Hepatic stellate cell (primary cell): ENCODE measurements at regions not wholly inside any gene's neighbourhood (a gene's known extent, or its start where the extent isn't known, plus 50 kb on each side); places are given as distances from the start of the nearest gene placed in this dataset.
"Not testable (repeated sequence)": the region's sequence is repeated elsewhere in the genome, so short reads cannot be mapped to it uniquely, and the experiment has no call there.

ENCODE experiments used
- DNase-seq: peaks from one replicate; pipeline ENCODE4 v3.0.0; 2011; ENCODE audit warnings: low spot score

DNA sequence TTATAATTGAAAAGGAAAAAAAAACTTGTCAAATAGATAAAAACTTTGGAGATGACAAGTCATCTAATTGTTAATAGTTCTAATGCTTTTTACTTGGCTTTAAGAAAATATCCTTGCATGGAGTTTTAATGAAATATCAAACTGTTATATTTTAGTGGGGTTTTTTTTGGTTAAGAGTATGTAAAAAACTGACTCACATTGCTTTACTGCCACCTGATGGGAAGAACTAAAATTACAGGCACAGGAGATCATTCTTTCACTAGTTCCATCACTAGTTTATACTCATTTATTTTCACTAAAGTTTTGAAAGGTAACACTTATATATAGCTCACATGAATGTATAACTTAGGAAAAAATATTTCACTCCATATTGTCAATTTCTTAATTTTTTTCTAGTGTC lies 309.1 kb downstream of the LMBRD1 start:
- DNase-seq, result no peak

DNA sequence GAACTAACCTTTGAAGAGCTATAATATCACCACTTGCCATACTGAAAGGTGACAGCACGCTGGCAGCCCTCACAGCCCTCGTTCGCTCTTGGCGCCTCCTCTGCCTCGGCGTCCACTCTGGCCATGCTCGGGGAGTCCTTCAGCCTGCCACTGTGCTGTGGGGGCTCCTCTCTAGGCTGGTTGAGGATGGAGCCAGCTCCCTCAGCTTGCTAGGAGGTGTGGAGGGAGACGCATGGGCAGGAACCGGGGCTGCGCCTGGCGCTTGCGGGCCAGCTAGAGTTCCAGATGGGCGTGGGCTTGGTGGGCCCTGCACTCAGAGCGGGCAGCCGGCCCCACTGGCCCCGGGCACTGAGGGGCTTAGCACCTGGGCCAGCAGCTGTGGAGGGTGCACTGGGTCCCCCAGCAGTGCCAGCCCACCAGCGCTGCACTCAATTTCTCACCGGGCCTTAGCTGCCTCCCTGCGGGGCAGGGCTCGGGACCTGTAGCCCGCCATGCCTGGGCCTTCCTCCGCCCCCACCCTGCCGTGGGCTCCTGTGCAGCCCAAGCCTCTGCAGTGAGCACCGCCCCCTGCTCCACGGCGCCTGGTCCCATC lies 329.7 kb downstream of the LMBRD1 start:
- no peak for DNase-seq

DNA sequence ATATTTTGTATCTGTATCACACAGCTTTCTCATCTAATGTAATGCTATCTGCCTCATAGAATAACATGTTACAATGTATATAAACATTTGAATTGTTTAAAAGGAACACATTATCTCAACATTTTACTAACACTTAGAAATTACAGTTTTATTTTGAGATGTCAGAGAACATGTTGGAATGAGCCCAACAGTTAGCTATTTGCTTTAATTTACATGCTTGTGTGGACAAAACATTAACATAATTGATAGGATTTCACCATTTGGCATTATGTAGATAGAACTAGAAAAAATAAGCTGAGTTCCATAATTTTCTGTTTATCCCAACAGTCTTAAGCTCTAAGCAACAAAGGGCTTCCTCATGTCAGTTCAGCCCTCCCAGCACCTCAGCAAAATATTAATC lies 330.9 kb downstream of the LMBRD1 start:
- no peak for DNase-seq

DNA sequence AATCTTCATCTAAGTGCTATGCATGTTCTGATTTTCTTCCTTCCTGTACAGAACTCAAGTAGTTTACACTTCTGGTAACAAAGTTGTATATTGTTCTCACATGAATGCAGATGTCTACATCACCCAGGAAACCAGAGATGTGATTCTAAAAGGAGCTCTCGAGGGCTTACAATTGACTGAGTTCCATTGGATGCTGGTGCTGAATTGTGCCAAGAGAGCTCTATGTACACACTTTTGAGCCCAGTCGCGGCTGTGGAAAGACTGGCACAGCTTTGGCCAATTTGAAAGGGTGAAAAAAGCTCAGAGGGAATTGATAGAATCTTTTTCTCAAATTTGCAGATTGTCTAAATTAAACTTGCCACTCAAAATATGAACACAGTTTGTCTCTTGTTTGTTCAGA lies 340.7 kb downstream of the LMBRD1 start:
- no peak for DNase-seq

DNA sequence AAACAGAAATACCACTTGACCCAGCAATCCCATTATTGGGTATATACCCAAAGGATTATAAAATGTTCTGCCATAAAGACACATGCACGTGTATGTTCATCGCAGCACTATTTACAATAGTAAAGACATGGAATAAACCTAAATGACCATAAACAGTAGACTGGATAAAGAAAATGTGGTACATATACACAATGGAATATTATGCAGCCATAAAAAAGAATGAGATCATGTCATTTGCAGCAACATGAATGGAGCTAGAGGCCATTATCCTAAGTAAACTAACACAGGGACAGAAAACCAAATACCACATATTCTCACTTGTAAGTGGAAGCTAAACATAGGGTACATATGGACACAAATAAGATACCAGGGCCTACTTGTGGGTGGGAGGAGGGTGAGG lies 342.2 kb downstream of the LMBRD1 start:
- DNase-seq, result not testable (repeated sequence)

DNA sequence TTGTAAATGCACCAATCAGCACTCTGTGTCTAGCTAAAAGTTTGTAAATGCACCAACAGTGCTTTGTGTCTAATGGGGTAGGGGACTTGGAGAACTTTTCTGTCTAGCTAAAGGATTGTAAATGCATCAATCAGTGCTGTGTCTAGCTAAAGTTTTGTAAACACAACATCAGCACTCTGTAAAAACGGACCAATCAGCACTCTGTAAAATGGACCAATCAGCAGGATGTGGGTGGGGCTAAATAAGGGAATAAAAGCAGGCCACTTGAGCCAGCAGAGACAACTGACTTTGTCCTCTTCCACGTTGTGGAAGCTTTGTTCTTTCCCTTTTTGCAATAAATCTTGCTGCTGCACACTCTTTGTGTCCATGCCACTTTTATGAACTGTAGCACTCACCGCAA lies 346.3 kb downstream of the LMBRD1 start:
- DNase-seq, result not testable (repeated sequence)

DNA sequence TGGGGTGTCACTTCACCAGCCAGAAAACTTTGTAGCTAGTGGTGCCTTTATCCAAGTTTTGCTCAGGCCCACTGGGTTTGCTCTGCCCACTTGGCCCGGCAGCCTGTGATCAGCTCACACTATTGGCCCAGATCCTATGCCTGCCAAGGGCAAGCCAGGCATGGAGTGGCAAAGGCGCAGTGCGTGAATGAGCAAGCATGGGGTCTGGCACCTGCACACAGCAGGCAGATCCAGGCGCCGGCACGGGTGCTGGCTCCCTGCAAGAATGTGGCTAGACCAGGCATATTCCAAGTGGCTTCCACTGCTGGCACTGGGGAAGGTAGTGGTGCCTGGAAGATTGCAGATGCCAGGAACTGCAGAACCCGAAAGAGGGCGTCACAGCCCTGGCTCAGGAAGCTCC lies 346.9 kb downstream of the LMBRD1 start:
- DNase-seq, result no peak
